SW480 (cell line): ENCODE measurements at regions not wholly inside any gene's neighbourhood (a gene's known extent, or its start where the extent isn't known, plus 50 kb on each side); places are given as distances from the start of the nearest gene placed in this dataset.
A peak's percentile ranks its signal among the peaks of the same experiment; 100 is the strongest.

Experiments
- DNase-seq: peaks from one replicate; pipeline ENCODE4 v3.0.0-alpha.2; 2016; ENCODE audit warnings: low spot score

GRCh38 chr4:169810325-169811323 lies 52.9 kb upstream of the HPF1 start:
- DNase-seq = peak; percentile 66

GRCh38 chr4:169807934-169808509 lies 50.3 kb upstream of the HPF1 start:
- DNase-seq = no peak
